GM21526 (cell line): ENCODE measurements at regions not wholly inside any gene's neighbourhood (a gene's known extent, or its start where the extent isn't known, plus 50 kb on each side); places are given as distances from the start of the nearest gene placed in this dataset.

Source experiments
- ATAC-seq: cut with Tn5 transposase; IDR thresholded peaks from one replicate; pipeline ENCODE4 v1.9.1; 2021; ENCODE audit warnings: moderate library complexity; ENCODE audit not compliant: unreplicated experiment, low FRiP score

- no peak for ATAC-seq
Measured at GRCh38 chr1:218633238-218633988, 288.3 kb downstream of the TGFB2 start.

- no peak for ATAC-seq
Measured at GRCh38 chr1:218634212-218634611, 289.1 kb downstream of the TGFB2 start.

GRCh38 chr1:218636548-218636947 is 291.4 kb downstream of the TGFB2 start:
- ATAC-seq = no peak

GRCh38 chr1:218640173-218640572 is 295.0 kb downstream of the TGFB2 start:
- ATAC-seq = no peak

- no peak for ATAC-seq
Measured at GRCh38 chr1:218642033-218642948, 297.2 kb downstream of the TGFB2 start.

- ATAC-seq = no peak
Measured at GRCh38 chr1:218643281-218643680, 298.1 kb downstream of the TGFB2 start.

GRCh38 chr1:218643926-218644325 is 298.8 kb downstream of the TGFB2 start:
- ATAC-seq = no peak

GRCh38 chr1:218646288-218646687 is 301.2 kb downstream of the TGFB2 start:
- ATAC-seq = no peak

- ATAC-seq = no peak
Measured at GRCh38 chr1:218656301-218657037, 311.3 kb downstream of the TGFB2 start.

- ATAC-seq = no peak
Measured at GRCh38 chr1:218658269-218658668, 313.1 kb downstream of the TGFB2 start.

- no peak for ATAC-seq
Measured at GRCh38 chr1:218658899-218659298, 313.8 kb downstream of the TGFB2 start.

GRCh38 chr1:218659911-218660677 is 315.0 kb downstream of the TGFB2 start:
- ATAC-seq = no peak

GRCh38 chr1:218660678-218661053 is 315.5 kb downstream of the TGFB2 start:
- ATAC-seq = no peak

- ATAC-seq = no peak
Measured at GRCh38 chr1:218661411-218661810, 316.3 kb downstream of the TGFB2 start.

GRCh38 chr1:218664385-218665170 is 319.4 kb downstream of the TGFB2 start:
- no peak for ATAC-seq

GRCh38 chr1:218665221-218665620 is 320.1 kb downstream of the TGFB2 start:
- no peak for ATAC-seq

- ATAC-seq = no peak
Measured at GRCh38 chr1:218666263-218666662, 321.1 kb downstream of the TGFB2 start.

- ATAC-seq = no peak
Measured at GRCh38 chr1:218667781-218668516, 322.8 kb downstream of the TGFB2 start.

GRCh38 chr1:218669431-218669830 is 324.3 kb downstream of the TGFB2 start:
- no peak for ATAC-seq
